Lung (tissue), 11 donors: ENCODE measurements at regions not wholly inside any gene's neighbourhood (a gene's known extent, or its start where the extent isn't known, plus 50 kb on each side); places are given as distances from the start of the nearest gene placed in this dataset.
A peak's percentile ranks its signal among the peaks of the same experiment; 100 is the strongest.

Source experiments
- ATAC-seq: fragments of 200-7000 bp; cut with Tn5 transposase; one replicate; pipeline ENCODE4 v1.9.1; 2020; ENCODE audit warnings: moderate number of reproducible peaks; ENCODE audit not compliant: insufficient read depth, low FRiP score
- DNase-seq, 3 donors: peaks; one replicate each; pipeline ENCODE4 v3.0.0-alpha.2; 2013 to 2017
- H3K27ac ChIP-seq, 2 donors: one replicate each; pipeline ENCODE4 v1.5.1; 2013; ENCODE audit warnings: mild to moderate bottlenecking in 2 of 2, moderate library complexity in 2 of 2, control low read depth in 1 of 2, inconsistent platforms in 1 of 2, low read depth in 1 of 2, low read length in 1 of 2
- H3K27me3 ChIP-seq, 3 donors: one replicate each; pipeline ENCODE4 v1.5.1; 2013; ENCODE audit warnings: low read length in 2 of 3; ENCODE audit not compliant: control insufficient read depth in 3 of 3, insufficient read depth in 3 of 3
- H3K36me3 ChIP-seq, 4 donors: one replicate each; pipeline ENCODE4 v1.5.1; 2013; ENCODE audit warnings: low read length in 4 of 4, mild to moderate bottlenecking in 1 of 4, moderate library complexity in 1 of 4; ENCODE audit not compliant: control insufficient read depth in 4 of 4, insufficient read depth in 4 of 4
- H3K4me1 ChIP-seq, 5 donors: one replicate each; pipeline ENCODE4 v1.5.1; 2013; ENCODE audit warnings: low read length in 5 of 5, mild to moderate bottlenecking in 2 of 5, moderate library complexity in 1 of 5; ENCODE audit not compliant: control insufficient read depth in 5 of 5, insufficient read depth in 5 of 5
- H3K4me3 ChIP-seq: one replicate; pipeline ENCODE4 v1.5.1; 2013; ENCODE audit warnings: mild to moderate bottlenecking, control low read depth, moderate library complexity
- H3K9ac ChIP-seq, 2 donors: one replicate each; pipeline ENCODE4 v1.5.1; 2013; ENCODE audit warnings: low read length in 2 of 2, control low read depth in 1 of 2; ENCODE audit not compliant: insufficient read depth in 1 of 2
- H3K9me3 ChIP-seq, 4 donors: one replicate each; pipeline ENCODE4 v1.5.1; 2013; ENCODE audit warnings: low read length in 3 of 4, mild to moderate bottlenecking in 1 of 4, moderate library complexity in 1 of 4; ENCODE audit not compliant: control insufficient read depth in 4 of 4, insufficient read depth in 3 of 4
- WGBS, 2 donors: extraction: QIAGEN DNeasy Blood & Tissue Kit; methylation state at CpG; one replicate each; pipeline ENCODE4 v1.1.7; 2013; 5-methylcytosine and 5-hydroxymethylcytosine counted together
- TF ChIP-seq, protein P1 (sequence below): IDR thresholded peaks from 2 replicates; pipeline ENCODE4 v1.5.1; 2012; ENCODE audit warnings: mild to moderate bottlenecking; ENCODE audit errors: control extremely low read depth, extremely low read depth
- donor health status: control.
- donor health status: control.
- donor health status: Bipolar disorder and iron deficiency.
- donor health status: healthy.
- donor health status: DM: yes; HTN: yes; CAD: no.

DNA sequence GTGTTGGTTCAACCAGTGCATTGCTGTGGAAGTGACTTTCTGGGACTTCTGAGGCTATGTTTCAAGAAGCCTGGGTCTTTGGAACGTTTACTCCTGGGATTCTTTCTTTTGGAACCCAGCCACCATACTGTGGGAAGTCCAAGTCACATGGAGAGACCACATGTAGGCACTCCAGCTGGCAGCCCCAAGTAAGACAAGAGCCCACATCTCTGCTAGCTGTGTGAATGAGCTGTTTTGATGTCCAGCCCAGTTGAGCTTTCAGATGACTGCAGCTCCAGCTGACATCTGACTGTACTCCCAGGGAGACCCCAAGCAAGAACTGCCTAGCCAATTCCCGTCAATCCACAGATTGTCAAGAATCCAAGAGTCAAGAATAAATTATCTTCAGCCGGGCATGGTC lies 60.1 kb upstream of the SPATA31D4 start:
- Histone ChIP-seq H3K4me3 (no peak overlapping the region), H3K9me3 (no peaks in the 10 kb centered on the region), H3K27ac (no peak overlapping the region), H3K27me3 (no peaks in the 10 kb centered on the region), H3K9ac (no peak overlapping the region), H3K4me1 (no peaks in the 10 kb centered on the region), H3K36me3 (no peaks in the 10 kb centered on the region)
- TF ChIP-seq, protein P1, sequence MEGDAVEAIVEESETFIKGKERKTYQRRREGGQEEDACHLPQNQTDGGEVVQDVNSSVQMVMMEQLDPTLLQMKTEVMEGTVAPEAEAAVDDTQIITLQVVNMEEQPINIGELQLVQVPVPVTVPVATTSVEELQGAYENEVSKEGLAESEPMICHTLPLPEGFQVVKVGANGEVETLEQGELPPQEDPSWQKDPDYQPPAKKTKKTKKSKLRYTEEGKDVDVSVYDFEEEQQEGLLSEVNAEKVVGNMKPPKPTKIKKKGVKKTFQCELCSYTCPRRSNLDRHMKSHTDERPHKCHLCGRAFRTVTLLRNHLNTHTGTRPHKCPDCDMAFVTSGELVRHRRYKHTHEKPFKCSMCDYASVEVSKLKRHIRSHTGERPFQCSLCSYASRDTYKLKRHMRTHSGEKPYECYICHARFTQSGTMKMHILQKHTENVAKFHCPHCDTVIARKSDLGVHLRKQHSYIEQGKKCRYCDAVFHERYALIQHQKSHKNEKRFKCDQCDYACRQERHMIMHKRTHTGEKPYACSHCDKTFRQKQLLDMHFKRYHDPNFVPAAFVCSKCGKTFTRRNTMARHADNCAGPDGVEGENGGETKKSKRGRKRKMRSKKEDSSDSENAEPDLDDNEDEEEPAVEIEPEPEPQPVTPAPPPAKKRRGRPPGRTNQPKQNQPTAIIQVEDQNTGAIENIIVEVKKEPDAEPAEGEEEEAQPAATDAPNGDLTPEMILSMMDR = no peak
- ATAC-seq (no peak), DNase-seq (no peak)
- 66 to 82% methylated on average over 3 of the region's 3 CpGs for WGBS, 2 donors

DNA sequence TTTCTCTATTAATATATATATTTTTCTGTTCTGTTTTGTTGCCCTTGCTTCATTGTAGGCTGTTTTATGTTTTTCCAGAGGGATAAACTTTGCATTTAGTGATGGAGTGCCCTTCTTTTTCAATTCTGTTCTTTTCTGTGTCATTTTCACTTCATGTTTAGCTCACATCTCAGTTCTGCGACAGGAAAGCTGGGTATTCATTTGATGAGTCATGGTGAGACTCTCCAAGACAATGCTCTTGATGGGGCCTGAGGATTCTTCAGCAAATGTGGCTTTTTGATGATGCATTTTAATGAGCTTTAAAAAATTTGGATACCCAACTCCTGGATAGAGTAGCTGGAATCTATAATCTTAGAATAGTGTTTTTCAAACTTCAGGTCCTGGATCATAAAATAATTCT lies 56.5 kb upstream of the SPATA31D4 start:
- Histone ChIP-seq H3K9ac (no peak overlapping the region), H3K4me1 (peaks cover 0 to 7% (median 0%) of the 10 kb centered on the region in 5 donors), H3K4me3 (no peak overlapping the region), H3K36me3 (no peaks in the 10 kb centered on the region), H3K27ac (no peak overlapping the region), H3K9me3 (no peaks in the 10 kb centered on the region), H3K27me3 (no peaks in the 10 kb centered on the region)
- ATAC-seq (no peak), DNase-seq (no peak)
- 75 to 79% methylated on average over 1 of the region's 1 CpG for WGBS, 2 donors
- TF ChIP-seq, protein P1 = no peak

DNA sequence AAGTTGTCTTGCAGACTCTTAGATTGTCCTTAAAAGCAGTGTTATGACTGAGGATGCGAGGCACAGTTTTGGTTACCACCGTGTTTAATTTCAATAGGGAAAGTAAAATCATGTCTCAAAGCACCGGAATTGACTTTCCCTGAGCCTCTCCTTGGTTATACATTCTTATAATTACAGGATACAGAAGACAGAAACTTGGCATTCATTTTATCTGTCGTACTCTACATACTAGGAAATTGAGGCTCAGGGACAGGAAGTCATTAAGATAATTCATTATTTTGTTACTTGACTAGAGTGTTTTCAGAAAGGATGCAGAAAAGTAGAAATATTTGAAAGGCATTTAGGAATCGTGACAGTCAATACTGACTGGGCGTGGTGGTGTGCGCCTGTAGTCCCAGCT lies 54.0 kb upstream of the SPATA31D4 start:
- Histone ChIP-seq H3K4me3 (no peak overlapping the region), H3K27me3 (no peaks in the 10 kb centered on the region), H3K36me3 (no peaks in the 10 kb centered on the region), H3K27ac (no peak overlapping the region), H3K9ac (no peak overlapping the region), H3K4me1 (peaks cover 0 to 7% (median 0%) of the 10 kb centered on the region in 5 donors), H3K9me3 (no peaks in the 10 kb centered on the region)
- TF ChIP-seq, protein P1 = no peak
- 58 to 61% methylated on average over 7 of the region's 7 CpGs for WGBS, 2 donors
- DNase-seq (peak in 1 of 3 donors; percentile 54), ATAC-seq (no peak)

DNA sequence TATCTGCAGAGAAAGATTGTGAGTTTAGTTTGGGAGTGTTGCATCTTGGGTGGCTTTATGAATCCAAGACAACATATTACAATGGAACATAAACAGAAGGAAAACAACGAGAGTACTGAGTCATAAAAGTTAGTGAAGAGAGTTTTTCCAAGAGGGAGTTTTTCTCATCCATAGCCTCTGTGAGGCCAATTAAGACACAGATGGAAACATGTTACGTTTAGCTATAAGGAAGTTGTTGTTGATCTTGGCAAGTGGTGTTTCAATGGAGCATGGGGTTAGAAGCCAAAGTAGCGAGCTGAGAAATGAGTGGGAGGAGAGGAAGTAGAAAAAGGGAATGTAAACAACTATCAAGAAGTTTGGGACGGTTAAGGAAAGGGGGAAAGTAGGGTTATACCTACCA lies 53.3 kb upstream of the SPATA31D4 start:
- TF ChIP-seq, protein P1 = no peak
- H3K36me3 ChIP-seq = no peaks in the 10 kb centered on the region
- H3K9me3 ChIP-seq = no peaks in the 10 kb centered on the region
- 23 to 52% methylated on average over 4 of the region's 4 CpGs for WGBS, 2 donors
- no peak overlapping the region for H3K4me3 ChIP-seq
- no peak overlapping the region for H3K27ac ChIP-seq
- no peak for ATAC-seq
- H3K27me3 ChIP-seq = no peaks in the 10 kb centered on the region
- H3K9ac ChIP-seq = no peak overlapping the region
- peaks cover 0 to 7% (median 3%) of the 10 kb centered on the region in 5 donors for H3K4me1 ChIP-seq
- peak; percentile 27 to 85 (median 73) for DNase-seq
